Hypothalamus (tissue), 51 donors: ENCODE measurements at regions not wholly inside any gene's neighbourhood (a gene's known extent, or its start where the extent isn't known, plus 50 kb on each side); places are given as distances from the start of the nearest gene placed in this dataset.

Experiments used
- DNase-seq, 51 donors: peaks; one replicate each; lab custom pipeline; 2025; lab: John Stamatoyannopoulos, UW

GRCh38 chr16:85470873-85471272 is 142.2 kb upstream of the GSE1 start:
- DNase-seq: no peak

DNA sequence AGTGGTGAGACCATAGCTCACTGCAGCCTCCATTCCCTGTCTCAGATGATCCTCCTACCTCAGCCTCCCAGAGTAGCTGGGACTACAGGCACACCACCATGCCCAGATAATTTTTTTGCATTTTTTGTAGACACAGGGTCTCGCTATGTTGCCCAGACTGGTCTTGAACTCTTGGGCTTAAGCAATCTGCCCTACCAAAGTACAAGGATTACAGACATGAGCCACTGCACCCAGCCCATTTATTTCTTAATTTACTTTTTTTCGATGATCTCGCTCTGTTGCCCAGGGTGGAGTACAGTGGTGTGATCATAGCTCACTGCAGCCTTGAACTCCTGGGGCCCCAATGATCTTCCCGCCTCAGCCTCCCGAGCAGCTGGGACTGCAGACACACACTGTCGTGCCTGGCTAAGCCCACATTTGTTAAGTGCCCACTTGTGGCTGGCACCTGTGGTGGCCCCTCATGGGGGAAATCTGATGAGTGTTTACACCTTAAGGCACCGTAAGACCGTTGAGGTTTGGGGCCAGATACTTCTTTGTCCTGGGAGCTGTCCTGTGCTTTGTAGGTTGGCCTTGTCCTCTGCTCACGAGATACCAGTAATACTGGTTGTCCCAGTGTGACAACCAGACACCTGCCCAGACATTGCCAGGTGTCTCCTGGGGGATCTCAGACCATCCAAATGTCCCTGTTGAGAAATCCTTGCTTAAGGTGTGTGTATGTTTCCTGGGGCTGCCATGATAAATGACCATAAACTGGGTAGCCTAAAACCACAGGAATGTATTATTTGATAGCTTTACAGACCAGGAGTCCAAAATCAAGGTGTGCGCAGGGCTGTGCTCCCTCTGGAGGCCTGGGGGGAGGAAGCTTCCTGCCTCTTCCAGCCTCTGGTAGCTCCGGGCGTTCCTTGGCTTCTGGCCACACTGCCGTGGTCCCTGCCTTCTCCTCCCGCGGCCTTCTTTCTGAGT is 141.4 kb upstream of the GSE1 start:
- DNase-seq: no peak

DNA sequence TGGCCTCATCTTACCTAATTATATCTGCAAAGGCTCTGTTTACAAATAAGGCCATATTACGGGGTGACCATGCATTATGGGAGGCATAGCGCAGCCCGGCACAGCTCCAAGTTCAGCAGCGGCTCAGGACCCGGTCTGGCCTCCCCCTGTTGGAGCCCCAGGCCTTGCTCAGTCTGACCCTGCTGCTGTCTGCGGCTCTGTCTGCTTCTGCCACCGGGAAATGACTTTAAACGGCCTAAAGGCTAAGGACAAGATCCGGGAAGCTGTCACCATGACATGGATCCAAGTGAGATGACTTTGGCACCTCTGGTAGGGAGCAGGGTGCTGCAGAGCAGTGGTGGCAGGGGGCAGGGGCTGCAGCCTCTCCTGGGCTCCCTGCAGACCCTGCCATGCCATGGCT is 140.6 kb upstream of the GSE1 start:
- no peak for DNase-seq

DNA sequence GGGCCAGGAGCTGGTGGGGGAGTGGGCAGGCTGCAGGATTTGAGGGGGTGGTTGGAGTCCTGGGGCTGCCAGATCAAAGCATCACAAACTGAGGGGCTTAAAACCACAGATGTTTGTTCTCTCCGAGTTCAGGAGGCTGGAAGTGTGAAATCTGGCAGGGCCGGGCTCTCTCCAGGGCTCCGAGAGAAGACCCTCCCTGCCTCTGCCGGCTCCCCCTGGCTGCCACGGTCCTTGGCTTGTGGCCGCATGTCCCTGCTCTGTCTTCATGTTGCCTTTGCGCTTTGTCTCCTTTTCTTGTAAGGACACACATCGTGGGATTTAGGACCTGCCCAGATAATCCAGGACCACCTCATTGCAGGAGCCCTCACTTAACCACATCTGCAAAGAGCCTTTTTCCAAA is 139.8 kb upstream of the GSE1 start:
- no peak for DNase-seq

GRCh38 chr16:85473909-85474620 is 139.1 kb upstream of the GSE1 start:
- no peak for DNase-seq

- DNase-seq: no peak
These were observed 138.4 kb upstream of the GSE1 start for GRCh38 chr16:85474621-85475217.

DNA sequence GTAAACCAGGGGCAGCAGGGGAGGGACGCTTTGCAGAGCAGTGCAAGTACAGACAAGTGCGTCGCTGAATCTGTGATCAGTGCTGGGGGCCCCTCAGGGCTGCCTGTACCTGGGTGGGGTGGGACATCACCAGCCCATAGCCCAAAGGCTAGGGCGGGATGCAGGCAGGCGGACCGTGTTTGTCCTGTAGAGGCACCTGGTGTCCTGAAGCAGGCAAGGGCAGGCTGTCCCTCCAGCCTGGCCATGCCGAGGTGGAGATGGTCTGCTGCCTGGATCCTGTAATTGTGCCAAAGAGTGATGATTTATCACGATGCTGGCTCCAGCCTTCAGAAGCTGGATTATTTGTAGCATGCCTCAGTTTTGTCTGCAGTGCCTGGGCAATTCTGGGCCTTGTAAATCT is 137.9 kb upstream of the GSE1 start:
- no peak for DNase-seq

- DNase-seq: no peak
These were observed 137.3 kb upstream of the GSE1 start for GRCh38 chr16:85475691-85476300.

DNA sequence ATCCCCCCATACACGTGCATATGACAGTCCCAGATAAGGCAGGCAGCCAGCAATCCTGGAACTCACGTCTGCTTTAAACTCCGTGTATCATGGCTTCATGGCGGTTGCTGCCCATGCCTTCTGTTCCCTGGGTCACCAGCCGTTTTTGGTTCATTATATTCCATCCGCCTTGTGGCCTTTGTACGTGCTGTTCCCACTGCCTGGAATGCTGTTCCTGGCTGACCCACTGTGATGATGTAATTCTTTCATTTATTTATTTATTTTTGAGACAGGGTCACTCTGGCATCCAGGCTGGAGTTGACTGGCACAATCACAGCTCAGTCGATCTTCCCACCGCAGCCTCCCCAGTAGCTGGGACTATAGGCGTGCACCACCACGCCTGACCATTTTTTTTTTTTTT is 136.7 kb upstream of the GSE1 start:
- DNase-seq: no peak

DNA sequence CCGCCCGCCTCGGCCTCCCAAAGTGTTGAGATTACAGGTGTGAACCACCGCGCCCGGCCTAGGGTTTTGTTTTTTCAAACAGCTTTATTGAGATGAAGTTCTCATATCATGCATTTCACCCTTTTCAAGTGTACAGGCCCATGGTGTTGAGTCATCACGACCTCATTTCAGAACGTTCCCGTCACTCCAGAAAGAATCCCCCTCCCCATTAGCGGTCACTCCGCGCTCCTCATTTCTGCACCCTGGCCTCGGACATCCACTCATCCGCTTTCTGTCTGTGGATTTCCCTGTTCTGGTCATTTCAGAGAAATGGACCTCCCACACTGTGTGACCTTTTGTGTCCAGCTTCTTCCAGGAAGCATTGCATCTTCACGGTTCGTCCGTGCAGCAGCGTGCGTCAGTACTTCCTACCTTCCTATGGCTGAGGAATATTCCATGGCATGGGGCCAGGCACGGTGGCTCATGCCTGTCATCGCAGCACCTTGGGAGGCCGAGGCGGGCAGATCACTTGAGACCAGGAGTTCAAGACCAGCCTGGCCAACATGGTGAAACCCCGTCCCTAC is 135.2 kb upstream of the GSE1 start:
- no peak for DNase-seq

GRCh38 chr16:85479972-85480726 is 133.0 kb upstream of the GSE1 start:
- peak in 1 of 51 donors; percentile 4 for DNase-seq

- no peak for DNase-seq
These were observed 132.4 kb upstream of the GSE1 start for GRCh38 chr16:85480727-85481101.

- no peak for DNase-seq
These were observed 131.9 kb upstream of the GSE1 start for GRCh38 chr16:85481206-85481605.

DNA sequence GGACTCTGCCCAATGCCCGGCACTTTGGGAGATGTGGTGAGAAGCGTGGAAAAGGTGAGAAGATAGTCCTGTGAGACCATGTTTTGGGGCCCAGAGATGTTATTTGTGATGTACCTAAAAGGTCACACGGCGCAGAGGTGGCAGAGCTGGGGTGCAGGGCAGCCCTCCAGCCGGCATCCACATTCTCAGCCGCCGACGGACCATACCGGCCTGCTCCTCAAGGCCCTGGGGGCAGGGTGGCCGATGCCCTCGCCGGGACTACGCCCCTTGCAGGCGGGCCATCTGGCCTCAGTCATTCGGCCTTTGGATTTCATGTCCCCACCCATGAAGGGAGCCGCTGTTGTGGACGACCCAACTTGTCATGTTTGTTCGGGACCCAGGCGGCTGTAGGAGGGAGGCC is 131.4 kb upstream of the GSE1 start:
- DNase-seq: no peak

GRCh38 chr16:85483424-85483823 is 129.7 kb upstream of the GSE1 start:
- no peak for DNase-seq

DNA sequence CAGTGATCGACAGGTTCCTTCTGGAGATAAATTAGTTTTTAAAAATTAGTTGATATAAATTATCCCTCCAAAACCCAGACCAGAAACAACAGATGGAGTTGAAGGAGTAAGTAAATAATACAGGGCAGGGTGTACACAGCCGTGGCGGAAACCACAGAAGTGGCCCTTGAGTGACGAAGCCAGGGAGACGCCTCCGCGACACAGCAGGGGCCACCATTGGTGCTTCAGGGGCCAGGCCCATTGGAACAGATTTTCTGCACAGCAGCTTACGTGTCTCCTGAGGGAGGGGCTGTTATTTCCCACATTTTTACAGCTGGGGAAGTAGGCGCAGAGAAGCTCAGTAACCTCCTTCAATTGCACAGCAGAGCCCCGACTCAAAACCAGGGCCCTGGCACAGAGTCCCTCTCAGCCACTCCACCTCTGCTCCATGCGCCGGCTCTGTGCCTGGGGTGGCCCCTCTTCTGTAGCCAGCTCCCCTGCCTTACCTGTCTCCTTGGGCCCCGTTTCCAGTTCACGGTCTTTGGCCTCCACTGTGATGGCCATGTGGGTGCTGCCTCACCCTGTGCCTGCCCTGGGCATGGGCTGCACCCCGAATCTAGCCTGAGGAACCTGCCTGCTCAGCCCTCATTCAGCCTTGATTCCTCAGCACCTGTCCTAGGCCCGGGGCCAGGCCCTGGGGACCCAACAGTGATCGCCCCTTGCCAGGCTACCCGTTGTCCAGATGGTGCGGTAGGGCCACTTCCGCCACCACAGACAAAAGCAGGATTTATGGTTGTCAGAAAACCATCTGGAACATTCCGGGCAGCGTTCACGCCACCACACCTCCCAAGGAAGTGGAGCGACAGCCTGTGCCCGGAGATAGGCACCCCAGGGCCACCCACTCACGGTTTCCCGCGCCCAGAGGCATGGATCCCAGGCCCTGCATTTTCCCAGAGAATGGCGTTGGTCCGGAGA is 128.5 kb upstream of the GSE1 start:
- DNase-seq: no peak

- DNase-seq: peak in 7 of 51 donors; percentile 11 to 37 (median 30)
These were observed 127.7 kb upstream of the GSE1 start for GRCh38 chr16:85485379-85485778.

DNA sequence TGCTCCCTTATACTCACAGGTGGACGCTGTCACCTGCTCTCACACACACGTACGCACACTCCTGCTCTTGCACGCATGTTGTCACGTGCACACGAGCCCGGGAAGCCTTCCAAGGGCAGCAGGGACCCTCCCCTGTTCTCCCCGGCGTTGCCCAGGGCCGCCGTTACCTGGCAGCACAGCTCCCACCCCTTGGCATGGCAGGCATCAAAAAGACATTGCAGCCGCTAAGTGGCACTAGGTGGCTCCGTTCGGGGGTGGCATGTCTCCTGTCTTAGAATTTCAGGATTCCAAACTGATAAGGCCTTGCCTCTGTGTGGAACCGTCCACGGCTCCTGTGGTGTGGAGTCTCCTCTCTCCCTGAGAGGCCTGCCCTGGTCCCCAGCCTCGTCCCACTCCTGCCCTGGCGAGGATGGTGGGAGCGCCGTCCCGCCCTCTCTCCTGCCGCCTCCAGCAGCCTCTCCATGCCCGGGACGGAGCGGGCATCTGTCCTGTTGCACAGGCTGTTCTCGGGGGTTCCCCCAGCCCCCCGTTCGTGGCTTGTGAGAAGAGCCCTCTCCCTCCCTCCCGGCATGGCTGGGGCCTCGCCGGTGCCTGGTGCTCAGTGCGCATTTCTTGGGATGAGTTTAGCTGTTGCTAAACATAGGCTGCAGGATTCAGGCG is 126.7 kb upstream of the GSE1 start:
- peak in 9 of 51 donors; percentile 13 to 32 (median 25) for DNase-seq
